ENCODE measurements at regions not wholly inside any gene's neighbourhood (a gene's known extent, or its start where the extent isn't known, plus 50 kb on each side); places are given as distances from the start of the nearest gene placed in this dataset.
"Not testable (repeated sequence)": the region's sequence is repeated elsewhere in the genome, so short reads cannot be mapped to it uniquely, and the experiment has no call there.

DNA sequence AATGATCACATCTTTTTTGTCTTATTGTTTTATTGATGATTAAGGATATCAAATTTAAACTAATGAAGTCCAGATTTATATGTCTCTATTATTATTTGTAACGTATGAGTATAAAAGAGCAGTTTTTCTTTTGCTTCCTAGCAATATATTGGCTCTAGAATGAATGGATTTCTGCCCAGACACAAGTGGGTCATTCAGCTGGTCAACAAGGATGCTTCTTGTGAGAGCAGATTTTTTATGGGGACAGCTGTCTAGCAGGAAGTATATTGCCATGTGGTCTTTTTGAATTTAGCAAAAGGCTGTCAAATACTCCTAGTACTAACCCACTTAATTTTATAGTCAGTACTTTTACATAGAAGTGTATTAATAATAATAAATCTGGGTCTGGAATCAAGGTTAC, 1071.1 kb upstream of the FLRT2 start:
- H3K4me3 ChIP-seq (ENCODE audit: low read depth, low read length): no peak overlapping the region
- TF ChIP-seq, protein P1, sequence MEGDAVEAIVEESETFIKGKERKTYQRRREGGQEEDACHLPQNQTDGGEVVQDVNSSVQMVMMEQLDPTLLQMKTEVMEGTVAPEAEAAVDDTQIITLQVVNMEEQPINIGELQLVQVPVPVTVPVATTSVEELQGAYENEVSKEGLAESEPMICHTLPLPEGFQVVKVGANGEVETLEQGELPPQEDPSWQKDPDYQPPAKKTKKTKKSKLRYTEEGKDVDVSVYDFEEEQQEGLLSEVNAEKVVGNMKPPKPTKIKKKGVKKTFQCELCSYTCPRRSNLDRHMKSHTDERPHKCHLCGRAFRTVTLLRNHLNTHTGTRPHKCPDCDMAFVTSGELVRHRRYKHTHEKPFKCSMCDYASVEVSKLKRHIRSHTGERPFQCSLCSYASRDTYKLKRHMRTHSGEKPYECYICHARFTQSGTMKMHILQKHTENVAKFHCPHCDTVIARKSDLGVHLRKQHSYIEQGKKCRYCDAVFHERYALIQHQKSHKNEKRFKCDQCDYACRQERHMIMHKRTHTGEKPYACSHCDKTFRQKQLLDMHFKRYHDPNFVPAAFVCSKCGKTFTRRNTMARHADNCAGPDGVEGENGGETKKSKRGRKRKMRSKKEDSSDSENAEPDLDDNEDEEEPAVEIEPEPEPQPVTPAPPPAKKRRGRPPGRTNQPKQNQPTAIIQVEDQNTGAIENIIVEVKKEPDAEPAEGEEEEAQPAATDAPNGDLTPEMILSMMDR (IDR thresholded peaks at IDR 0.05; ENCODE audit: control insufficient read depth, extremely low read depth, insufficient read depth): no peak
- no peak for DNase-seq (ENCODE audit: low read depth)

DNA sequence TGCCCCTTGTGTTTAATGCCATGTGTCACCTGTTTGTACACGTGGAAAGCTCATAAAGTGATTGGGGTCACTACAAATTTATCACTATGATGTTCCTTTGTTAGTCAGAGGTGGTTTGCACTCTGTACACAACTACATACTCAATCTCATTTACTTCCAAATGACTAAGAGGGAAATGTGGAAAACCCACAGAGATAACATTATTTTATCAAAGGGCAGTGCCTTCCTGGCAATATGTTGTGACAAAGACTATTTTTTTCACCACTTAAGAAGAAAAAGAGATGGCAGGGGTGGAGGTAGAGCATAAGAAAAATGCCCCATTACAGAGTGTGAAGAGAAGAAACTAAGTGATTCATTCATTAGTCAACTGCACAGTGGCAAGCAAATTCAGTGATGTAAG, 1064.1 kb upstream of the FLRT2 start:
- H3K4me3 ChIP-seq (ENCODE audit: low read depth, low read length): no peak overlapping the region
- TF ChIP-seq, protein P1 (IDR thresholded peaks at IDR 0.05; ENCODE audit: control insufficient read depth, extremely low read depth, insufficient read depth): no peak
- DNase-seq (ENCODE audit: low read depth): no peak

DNA sequence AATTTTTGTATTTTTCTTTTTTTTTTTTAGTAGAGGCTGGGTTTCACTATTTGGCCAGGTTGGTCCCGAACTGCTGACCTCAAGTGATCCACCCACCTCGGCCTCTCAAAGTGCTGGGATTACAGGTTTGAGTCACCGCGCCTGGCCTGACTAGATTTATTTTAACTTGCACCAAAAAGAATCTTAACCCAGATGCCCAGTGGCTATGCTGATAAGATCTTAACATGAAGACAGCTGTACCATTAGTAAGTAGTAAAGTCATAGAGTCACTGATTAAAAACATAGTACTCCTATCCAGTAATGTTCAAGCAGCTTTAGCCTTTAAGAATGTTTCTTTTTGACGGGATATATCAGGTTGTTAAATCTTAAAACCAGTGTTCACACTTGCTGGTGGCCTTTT, 1061.8 kb upstream of the FLRT2 start:
- H3K4me3 ChIP-seq (ENCODE audit: low read depth, low read length): no peak overlapping the region
- no peak for DNase-seq (ENCODE audit: low read depth)
- TF ChIP-seq, protein P1 (IDR thresholded peaks at IDR 0.05; ENCODE audit: control insufficient read depth, extremely low read depth, insufficient read depth): no peak

DNA sequence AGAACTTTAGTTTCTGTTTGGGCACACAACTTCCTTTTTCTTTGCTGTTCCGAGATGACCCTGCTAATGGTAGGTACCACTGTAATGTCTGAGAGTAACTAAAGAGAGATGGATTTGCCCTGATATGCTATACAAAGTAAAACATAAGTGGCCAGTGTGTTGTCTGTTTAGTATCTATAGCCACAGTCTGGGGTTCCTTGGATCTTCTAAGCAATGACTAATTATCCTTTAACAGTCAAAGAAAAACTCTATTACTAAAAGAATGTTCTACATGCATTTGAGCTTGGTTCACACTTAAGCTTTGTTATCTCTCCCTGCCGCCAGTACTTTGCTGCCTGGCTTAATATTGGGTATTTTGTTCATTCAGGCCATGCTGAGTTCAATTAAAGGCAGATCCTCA, 1051.9 kb upstream of the FLRT2 start:
- TF ChIP-seq, protein P1 (IDR thresholded peaks at IDR 0.05; ENCODE audit: control insufficient read depth, extremely low read depth, insufficient read depth): no peak
- DNase-seq (ENCODE audit: low read depth): no peak
- H3K4me3 ChIP-seq (ENCODE audit: low read depth, low read length): no peak overlapping the region

DNA sequence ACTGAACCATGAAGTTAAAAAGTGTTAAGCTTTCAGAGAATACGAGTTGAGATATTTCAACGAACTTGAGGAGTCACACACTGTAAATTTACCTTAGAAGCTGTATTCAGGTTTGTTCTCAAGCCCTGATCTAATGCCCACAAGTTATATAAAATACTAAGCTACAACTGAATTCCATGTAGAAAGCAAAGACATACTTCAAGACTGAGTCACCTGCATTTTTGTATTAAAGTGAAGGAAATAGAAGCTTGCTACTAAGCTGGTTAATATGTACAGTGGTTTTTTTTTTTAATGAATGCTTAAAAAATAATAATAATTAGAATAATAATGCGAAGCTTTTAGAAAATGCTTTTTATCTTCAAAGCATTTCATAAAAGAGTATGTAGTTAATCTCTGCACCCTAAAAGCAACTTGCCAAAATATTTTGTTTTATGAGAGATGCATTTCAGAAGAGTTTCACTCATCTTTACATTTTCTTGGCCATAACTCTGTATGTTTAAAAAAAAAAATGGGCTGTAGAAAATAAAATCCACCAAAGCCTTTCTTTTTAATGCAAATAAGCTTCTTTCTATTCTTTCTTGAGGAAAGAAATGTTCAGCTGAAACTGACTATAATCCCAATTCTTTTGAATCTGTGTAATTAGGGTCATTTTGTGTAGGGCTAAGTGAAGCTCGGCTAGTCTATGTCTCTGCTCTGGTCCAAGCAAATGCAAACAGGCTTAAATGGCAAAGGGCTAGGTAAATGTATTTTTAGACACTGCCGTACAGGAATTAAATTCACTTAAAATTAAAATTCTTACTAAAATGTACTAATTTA, 1047.5 kb upstream of the FLRT2 start:
- no peak for DNase-seq (ENCODE audit: low read depth)
- H3K4me3 ChIP-seq (ENCODE audit: low read depth, low read length): no peak overlapping the region
- TF ChIP-seq, protein P1 (IDR thresholded peaks at IDR 0.05; ENCODE audit: control insufficient read depth, extremely low read depth, insufficient read depth): no peak

DNA sequence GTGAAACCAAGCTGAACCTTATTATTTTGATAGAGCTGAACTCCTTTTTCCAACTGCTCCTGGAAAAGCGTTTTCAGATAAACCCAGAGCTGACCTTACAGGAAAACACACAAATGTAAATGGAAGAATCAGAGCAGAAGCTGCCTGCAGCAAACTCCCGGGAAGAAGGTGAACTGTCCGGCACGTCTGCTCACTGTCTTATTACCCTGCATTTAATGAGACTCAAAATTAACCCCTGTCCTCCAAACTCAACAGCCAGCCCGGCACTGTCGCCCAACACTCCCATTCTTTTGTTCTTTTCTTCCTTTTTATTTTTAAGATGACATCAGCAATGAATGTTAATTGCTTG, 1046.9 kb upstream of the FLRT2 start:
- DNase-seq (ENCODE audit: low read depth): no peak
- TF ChIP-seq, protein P1 (IDR thresholded peaks at IDR 0.05; ENCODE audit: control insufficient read depth, extremely low read depth, insufficient read depth): no peak
- no peak overlapping the region for H3K4me3 ChIP-seq (ENCODE audit: low read depth, low read length)

DNA sequence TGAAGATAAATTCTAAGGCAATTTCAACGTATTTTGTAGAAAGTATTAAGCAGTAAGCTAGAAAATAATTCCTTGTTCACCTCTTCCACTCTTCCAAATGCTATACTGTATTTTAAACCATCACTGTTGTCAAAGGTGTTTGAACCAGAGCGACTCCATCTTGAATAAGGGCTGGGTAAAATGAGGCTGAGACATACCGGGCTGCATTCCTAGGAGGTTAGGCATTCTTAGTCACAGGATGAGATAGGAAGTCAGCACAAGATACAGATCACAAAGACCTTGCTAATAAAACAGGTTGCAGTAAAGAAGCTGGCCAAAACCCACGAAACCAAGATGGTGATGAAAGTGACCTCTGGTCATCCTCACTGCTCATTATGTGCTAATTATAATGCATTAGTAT, 1045.7 kb upstream of the FLRT2 start:
- not testable (repeated sequence) for DNase-seq (ENCODE audit: low read depth); H3K4me3 ChIP-seq (ENCODE audit: low read depth, low read length)

Measured in LNCaP clone FGC (cell line).